SK-N-DZ (cell line): ENCODE measurements at regions not wholly inside any gene's neighbourhood (a gene's known extent, or its start where the extent isn't known, plus 50 kb on each side); places are given as distances from the start of the nearest gene placed in this dataset.

ENCODE experiments used
- DNase-seq: peaks from one replicate; pipeline ENCODE4 v3.0.0-alpha.2; 2015; ENCODE audit warnings: low spot score

DNA sequence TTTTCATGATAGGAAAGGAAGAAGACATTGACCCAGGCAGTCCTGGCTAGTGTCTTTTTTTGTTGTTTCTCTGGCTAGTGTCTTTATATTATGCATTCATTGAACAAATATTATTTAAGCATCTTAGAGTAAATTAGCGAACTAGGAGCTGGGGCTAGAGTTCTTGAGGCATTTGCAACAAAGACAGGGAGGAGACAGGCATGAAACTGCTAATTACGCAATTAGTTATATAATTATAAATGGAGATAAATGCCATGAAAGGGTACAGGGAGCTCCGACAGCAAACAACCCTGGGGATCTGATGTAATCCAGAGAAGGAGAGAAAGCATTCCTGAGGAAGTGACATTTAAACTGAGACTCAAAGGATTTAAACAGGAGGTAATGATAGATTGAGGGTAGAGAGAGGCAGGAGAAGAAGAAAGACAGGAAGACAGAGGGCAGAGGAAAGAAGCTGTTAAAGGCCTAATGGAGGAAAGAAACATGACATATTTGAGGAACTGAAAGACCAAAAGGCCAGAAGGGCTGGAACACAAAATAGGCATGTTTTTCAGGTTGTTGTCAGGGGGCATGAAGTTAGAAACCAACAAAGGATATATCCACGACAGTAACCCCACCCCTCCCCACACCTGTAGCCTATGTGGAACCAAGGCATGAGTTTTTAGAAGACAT lies 99.5 kb upstream of the GJB5 start:
- DNase-seq: no peak

DNA sequence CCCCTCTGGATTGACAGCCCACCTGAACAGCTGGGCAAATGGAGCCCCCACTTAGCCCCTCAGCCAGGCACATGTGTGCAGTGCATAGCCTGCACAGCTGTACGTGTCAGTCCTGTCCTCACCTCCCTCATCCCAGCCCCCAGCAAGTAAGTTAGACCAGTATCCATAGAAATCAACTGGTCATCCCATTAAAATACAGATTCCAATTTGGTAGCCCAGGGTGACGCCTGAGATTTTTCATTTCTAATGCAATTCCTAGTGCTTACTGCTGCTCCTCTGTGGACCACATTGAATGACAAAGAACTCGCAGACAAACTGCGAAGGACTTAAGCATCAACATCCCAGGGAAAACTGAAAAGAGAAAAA lies 99.0 kb upstream of the GJB5 start:
- DNase-seq: no peak

DNA sequence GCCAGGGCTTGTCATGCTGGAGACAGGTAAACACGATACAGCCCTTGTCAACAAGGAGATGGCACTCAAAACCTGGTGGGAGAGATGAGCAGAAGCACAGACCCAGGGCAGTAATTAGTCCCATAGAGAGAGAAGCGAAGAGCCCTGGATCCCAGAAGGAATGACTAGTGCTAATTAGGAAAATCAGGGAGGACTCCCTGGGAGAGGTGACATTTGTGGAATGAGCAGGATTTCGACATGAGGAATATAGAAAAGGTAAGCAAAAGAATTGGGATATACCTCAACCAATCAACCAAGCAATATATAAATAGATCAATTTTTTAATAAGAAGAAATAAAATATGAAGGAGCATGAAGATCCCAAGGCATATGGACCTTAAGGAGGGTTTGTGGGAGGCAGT lies 98.5 kb upstream of the GJB5 start:
- DNase-seq: no peak

DNA sequence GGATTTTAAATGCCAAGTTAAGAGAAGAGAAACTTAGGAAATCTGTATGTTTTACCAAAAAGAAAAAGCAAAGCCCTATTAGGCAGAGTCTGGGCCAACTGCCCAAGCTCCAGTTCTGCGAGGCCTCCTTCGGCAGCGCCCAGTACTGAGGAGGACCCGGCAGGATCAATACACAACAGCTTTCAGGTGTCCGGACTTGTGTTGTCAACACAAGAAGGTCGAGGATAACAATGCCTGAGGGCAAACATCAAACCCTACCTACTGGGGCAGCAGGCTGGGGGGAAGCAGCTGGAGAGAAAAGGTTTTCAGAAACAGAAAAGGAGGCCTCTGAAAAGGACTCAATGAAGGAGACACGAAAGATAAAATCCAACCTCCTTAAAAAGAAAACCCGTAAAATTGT lies 98.1 kb upstream of the GJB5 start:
- no peak for DNase-seq

DNA sequence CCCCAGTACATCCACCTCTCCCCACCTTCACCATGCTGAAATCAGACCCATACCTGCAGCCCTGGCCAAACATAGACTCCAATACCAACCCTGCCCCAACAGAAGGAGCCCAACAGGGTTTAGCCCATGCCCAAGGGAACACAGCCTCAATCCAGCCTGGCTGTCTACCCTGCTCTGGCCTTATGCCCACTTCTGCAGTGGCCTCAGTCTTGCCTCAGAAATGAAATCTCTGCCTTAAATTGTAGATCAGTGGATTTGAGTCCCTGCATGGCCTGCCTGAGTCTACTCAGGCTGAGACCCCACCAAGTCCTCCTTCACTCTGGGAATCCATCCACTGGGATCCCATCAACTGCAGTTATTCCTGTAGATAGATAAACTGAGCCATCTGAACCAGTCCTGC lies 97.6 kb upstream of the GJB5 start:
- DNase-seq: no peak

DNA sequence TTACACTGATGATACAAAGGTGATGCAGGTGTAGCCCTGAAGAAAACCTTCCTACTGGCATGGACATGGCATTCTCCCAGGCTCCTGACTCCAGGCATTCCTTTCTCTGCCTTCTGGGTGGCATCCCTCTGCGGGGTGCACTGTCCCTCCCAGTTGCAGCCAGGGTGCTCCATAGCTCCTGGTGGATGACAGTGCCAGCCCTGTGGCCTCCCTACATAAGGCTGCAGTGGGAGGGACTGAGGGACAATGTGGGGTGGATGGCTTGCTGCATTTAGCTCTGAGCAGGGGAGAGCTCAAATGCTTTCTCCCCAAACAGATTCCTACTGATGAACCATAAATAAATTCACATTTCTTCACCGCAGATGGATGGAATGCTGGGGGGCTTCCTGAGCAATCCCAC lies 97.0 kb upstream of the GJB5 start:
- DNase-seq: no peak

DNA sequence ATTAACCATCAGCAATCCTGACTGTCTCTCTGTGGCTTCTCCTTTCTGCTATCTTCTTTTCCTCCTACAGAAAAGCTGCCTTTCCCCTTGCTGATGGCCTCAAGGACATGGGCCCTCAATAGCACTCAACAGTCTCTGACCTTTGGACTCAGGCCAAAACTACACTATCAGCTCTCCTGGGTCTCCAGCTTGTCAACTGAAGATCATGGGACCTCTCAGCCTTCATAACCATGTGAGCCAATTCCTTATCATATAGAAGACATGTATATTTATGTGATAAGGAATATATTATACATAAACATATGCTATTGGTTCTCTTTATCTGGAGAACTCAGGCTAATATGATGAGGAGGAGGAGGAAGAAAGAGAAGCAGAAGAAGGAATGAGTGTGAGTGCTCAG lies 91.8 kb upstream of the GJB5 start:
- no peak for DNase-seq

DNA sequence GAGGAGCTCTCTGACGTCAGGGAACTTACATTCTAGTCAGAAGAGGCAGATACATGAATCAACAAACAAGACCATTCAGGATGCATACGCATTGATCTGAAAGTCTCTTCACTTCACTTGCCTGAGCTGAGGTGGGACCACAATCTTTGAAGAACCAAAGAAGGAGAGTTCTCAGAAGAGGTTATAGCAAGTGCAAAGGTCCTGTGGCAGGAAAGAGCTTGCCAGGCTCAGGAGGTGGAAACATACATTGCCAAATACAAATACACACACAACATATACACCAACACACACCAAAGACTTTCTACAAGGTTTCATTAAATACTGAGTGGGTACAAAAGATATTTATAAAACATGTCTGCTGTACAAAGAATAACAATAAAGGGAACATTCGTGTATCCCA lies 86.8 kb upstream of the GJB5 start:
- no peak for DNase-seq

DNA sequence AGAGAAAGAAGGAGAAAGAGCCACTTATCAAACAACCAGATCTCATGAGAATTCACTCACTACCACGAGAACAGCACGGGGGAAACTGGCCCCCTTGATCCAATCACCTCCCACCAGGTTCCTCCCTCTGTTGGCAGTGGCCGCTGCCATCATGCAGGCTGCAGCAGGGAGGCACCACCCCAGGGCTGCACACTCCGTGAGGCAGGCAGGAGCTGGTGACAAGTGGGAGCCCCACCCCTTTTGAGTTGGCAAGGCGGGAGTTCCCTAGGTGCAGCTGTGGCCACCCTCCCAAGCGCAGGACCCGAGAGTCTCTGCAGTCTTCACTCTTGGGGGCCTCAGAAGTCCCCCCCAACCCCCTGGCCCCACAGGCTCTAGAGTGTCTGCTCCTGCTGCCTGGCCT lies 83.9 kb upstream of the GJB5 start:
- DNase-seq: no peak

DNA sequence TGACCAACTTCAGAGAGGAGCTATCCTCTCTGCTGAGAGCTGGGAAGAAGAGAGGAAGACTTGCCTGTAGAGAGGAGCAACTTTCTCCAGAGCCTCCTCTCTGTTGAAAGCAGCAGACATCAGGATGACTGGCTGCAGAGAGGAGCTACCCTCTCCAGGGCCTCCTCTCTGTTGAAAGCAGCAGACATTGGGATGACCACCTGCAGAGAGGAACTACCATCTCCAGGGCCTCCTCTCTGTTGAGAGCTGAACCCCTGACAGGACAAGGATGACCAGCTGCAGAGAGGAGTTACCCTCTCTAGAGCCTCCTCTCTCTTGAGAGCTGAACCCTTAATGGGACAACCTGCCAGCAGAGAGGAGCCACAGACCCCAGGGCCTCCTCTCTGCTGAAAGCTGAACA lies 83.0 kb upstream of the GJB5 start:
- no peak for DNase-seq

DNA sequence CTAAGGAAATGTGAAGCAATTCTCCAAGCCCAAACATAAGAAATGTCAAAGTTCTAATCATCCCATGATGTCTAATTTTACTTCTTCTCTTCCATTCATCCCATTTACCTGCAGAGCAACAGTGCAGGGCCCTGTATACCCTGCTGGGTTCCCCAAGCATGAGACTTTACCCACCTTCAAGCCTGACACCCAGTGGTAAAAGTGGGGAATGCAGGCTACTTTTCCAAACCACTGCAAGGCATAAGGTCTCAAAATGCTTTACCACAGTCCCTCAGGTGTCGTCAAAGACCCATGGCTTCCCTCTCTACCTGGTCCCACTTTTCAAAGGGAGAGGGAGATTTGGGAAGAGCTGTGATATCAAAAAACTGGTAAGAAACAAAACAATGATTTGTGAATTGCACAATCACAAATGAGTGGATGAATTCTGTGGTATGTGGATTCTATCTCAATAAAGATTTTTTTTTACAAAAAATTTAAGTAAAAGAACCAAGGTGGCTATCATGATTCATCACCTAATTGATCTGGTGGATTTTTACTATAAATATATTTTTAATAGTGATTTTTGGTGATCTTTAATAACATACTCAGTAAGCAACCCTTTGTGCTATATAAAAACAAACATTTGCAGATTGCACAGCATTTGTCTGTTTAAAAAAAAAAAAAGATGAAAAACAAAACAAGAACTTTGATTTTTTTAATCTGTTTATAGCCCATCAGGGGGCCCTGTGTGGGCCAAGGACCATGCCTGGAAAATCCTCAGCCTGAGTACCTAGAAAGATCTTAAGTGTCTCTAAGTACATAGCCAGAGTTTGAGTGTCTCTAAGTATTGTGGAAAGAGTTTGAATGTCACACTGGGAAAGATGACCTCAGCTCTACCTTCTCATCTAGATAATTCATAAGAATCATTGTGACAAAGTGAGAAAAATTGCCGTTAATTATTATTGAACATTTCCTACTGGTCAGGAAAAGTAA lies 73.1 kb upstream of the GJB5 start:
- peak; percentile 28 for DNase-seq

DNA sequence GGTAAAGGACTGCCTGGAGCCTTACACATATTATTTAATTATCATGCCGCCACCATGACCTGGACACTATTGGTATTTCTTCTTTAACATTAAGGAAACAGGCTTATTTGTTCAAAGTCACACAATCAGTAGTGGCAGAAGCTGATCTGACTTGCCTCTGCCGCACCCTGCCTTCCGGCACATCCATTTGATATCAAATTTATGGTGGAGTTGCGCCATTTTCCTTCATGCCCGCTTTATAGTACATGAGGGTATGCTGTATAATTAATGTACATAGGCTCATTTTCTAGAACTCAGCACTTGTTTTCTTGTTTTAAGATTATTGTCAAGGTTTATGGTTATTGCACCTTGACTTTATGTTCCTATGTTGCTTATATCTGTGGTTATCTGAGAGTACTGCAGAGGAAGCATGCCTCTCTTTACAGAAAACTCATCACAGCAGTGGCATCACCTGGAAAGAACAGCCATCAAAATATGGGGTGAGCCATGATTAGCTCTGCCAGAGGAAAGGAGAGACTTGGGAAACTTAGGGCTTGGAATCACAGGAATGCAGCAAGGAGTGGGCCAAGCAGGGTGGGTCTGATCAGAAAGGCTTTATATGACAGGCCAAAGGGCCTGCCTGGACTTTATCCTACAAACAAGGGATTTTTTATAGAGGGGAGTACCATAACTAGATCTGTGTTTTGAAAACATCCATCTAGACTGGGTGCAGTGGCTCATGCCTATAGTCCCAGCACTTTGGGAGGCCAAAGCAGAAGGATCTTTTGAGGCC lies 72.2 kb upstream of the GJB5 start:
- DNase-seq: no peak

DNA sequence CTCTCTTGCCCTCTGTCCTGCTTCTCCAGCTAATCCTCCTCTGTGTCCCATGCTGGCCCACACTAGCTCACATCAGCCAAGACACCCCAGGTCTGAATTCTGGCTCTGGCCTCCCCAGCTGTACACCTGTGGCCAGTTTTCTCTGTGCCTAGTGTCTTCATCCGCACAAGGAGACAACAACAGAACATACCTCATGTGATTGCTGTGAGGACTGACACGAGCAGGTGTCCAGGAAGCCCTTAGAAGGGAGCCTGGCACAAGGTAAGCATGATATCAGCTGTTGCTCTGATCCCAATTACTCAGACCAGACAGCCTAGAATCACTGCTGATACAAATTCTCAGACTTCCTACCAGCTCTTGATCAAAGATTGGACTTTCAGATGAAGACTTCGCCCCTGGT lies 71.2 kb upstream of the GJB5 start:
- no peak for DNase-seq

DNA sequence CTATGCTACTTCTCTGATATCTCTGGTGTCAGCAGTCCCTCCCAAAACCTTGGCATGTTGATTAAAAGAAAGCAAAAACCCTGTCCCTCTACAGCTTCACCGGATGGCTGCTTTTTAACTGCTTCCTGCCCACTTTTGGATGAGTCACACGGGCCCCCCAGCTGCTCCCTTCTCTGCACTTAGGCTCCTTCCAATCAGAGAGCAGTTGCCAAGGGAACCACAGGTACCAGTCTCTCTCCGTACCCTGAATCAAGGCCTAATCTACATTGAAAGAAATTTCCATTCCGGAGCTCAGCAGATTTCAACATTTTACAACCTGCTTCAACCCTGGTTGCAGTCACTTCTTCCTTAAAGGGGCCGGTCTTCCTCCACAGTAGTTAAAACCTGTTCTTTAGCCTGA lies 70.6 kb upstream of the GJB5 start:
- no peak for DNase-seq

DNA sequence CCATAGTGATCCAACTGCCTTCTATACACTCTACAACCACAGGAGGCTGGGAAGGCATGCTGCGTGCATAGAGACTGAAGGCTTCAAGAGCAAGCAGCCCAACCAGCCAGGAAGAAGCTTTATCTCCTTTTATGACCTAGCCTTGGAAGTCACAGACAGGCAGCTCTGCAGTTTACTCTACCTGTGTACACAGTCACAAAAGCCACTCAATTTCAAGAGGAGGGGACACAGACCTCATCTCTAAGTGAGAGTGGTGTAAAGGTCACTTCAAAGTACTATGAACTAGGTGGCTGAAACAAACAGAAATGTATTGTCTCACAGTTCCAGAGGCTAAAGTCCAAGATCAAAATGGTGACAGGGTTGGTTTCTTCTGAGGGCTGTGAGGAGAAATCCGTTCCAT lies 69.6 kb upstream of the GJB5 start:
- no peak for DNase-seq

DNA sequence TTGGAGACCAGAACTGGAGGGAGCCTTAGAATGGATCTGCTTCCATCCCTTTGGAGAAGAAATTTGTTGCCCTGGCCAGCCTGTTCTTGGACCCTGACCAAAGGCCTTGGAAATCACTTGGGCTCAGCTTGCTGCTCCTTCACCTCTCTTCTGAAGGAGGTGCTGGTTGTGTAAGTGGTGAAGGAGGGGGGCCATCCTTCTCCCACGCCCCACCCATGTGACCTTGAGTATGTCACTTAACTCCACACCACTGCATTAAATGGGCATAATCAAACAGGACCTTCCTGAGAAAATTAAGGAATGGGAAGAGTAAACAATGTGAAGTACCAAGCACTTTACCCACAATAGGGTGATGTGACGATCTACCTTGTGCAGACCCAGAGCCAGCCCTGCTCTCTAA lies 68.3 kb upstream of the GJB5 start:
- no peak for DNase-seq

DNA sequence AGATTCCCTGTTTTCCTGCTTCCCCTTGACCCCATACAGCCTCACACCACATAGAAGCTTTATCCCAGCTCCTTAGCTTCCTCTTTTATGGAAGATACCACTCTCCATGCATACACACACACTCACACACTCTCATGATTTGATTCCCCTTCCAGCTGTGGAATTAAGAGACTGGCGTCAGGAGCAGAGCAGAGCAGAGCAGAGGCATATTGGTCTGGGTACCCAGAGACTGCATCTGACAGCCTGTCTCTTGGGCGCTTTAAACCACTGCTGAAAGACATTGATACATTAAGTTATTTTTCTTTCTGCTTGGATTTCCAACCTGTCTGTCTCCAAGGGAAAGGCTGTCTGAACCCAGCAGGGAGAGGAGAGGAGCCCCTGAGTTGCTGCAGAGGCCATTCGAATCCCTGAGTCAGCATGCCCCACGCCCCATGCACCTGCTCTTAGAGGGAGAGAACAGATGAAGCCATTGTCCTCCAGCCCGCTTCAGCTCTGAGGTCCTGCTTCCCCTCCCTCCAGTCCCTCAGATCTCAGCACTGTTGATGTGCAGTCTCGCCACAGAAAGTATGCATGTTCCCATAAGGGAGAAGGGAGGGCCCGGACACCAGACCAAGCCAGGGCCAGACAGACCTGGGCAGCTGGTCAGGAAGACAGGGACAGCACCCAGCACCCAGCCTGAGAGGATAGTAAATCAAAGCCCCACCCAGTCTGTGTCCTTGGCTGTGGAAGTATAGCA lies 66.7 kb upstream of the GJB5 start:
- DNase-seq: no peak

DNA sequence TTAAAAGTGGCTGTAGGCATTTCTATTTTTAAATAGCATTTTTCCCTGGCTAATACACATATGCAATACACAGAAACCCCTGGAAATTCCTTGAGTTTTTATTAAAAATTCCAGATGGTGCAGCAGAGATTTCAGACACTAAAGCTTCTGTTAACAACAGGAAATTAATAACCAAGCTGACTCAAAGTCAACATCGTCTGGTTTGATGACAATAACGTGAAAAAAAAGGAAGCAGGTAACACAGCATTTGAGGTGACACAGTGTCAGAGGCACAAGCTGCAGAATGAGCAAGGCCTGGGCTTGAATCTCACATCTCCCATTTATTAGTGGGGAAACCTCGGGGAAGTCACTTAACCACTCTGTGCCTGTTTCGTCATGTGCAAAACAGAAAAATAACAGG lies 64.6 kb upstream of the GJB5 start:
- DNase-seq: no peak

DNA sequence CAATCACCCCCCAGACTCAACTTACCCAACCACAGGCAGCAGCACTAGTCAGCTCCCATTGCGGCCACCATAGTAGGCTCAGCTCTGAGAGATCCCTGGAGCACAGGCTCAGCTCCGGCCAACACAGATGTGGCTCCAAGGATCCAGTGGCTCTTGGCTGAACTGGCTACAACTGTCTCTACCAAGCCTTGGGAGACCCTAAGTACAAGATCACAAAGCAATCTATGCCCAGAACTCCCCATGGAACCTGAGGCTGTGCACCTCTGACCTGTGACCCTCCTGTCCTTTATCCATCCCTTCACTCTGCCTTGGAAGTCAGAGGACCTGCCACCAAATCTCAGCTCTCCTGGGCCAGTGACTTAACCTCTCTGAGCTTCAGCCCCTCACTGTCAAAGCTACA lies 61.8 kb upstream of the GJB5 start:
- DNase-seq: no peak

DNA sequence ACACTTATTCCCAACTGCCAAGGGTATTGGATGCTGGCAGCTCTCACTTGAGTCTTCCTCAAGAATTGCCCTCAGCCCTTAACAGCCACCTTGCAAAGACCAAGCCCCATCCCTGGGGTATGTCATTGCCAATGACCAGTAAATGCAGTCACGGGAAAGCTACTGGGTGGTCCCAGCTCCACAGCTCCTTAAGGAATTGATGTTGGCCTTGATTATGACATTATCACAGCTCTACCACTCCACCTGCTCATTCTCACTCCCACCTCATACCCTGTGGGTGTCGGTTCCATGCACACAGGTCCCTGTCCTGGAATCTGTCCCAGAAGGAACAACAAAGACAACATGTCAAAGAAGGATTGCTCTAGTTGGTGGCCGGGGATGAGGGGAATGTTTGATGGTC lies 60.5 kb upstream of the GJB5 start:
- DNase-seq: no peak

DNA sequence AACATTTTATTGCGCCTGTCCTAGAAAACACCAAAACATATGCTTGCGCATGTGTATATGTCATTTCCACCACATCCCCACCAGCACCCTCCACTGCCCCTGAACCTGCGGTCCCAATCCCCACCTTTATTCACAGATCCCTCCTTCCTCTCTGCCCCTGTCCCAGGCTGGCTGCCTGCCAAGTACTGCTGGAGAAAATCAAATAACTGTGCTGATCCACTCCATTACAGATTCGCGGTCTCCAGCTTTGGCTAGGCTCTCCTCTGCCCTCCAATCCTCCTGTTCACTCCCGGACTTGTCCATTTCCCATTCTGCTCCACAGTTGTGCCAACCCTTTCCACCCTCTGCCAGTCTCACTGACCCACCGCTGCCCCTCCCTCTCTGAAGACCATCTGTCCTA lies 59.3 kb upstream of the GJB5 start:
- DNase-seq: peak; percentile 7

DNA sequence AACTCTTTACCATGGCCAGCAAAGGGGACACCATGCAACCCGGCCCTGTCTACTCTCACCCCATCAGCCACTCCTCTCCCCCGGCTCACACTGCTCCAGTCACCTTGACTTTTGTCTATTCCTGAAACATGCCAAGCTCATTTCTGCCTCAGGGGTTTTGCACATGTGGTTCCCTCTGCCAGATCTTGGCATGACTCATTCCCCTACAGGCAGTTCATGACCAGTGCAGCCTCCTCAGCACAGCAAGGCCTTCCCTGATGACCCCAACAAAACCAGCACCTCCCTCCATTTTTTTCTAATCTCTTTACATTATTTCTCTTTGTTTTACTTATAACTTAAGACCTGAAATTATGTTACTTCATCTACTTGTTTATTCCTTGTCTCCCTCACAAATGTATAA lies 58.6 kb upstream of the GJB5 start:
- DNase-seq: no peak
